GM21723 (cell line): ENCODE measurements at regions not wholly inside any gene's neighbourhood (a gene's known extent, or its start where the extent isn't known, plus 50 kb on each side); places are given as distances from the start of the nearest gene placed in this dataset.

Experiments used
- ATAC-seq: cut with Tn5 transposase; IDR thresholded peaks from one replicate; pipeline ENCODE4 v1.9.1; 2021; ENCODE audit warnings: mild to moderate bottlenecking, moderate library complexity; ENCODE audit not compliant: unreplicated experiment

DNA sequence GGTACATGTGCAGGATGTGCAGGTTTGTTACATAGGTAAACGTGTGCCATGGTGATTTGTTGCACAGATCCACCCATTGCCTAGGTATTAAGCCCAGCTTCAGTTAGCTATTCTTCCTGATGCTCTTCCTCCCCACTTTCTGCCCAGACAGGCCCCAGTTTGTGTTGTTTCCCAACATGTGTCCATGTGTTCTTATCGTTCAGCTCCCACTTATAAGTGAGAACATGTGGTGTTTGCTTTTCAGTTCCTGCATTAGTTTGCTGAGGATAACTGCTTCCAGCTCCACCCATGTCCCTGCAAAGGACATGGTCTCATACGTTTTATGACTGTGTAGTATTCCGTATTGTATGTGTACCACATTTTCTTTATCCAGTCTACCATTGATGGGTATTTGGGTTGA is 251.7 kb upstream of the NOVA1 start:
- ATAC-seq: no peak

DNA sequence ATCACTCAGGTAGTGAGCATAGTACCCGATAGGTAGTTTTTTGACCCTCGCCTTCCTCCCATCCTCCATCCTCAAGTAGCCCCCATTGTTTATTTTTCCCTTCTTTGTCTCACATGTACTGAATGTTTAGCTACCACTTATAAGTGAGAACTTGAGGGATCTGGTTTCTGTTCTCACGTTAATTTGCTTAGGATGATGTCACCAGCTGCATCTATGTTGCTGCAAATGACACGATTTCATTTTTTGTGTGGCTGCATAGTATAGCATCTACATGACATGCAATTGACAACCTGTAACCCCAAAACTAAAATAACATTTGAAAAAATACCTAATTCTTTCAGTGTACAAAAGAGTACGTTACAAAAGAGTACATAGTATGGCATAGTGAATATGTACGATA is 254.0 kb upstream of the NOVA1 start:
- no peak for ATAC-seq

DNA sequence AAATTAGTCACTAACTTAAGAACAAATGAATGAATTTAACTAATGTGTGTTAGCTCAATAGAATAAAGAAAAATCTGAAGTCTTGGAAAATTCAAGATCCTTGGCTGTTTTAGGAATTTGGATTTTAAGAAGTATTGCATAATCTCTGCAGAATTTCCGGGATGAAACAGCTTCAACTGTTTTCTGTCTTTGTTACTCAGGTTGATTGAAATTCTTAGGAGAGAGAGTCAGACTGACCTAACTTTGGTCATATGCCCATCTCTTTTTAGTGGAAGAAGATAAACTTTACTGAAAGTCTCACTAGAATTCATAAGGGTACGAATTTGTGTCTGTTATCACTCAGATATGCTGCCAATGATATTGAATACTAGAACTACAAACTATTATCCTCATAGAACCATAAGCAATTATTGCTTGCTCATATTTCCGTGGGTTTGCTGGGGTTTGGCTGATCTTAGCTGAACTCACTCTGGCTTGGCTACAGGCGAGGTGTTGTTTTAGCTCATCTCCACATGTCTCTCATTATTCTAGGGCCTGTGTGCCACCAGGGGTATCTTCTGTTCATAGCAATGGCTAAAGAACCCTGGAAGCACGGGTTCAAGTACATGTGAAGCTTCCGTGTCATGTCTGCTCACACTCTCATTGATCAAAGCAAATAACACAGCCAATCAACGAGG is 257.4 kb upstream of the NOVA1 start:
- ATAC-seq: no peak

DNA sequence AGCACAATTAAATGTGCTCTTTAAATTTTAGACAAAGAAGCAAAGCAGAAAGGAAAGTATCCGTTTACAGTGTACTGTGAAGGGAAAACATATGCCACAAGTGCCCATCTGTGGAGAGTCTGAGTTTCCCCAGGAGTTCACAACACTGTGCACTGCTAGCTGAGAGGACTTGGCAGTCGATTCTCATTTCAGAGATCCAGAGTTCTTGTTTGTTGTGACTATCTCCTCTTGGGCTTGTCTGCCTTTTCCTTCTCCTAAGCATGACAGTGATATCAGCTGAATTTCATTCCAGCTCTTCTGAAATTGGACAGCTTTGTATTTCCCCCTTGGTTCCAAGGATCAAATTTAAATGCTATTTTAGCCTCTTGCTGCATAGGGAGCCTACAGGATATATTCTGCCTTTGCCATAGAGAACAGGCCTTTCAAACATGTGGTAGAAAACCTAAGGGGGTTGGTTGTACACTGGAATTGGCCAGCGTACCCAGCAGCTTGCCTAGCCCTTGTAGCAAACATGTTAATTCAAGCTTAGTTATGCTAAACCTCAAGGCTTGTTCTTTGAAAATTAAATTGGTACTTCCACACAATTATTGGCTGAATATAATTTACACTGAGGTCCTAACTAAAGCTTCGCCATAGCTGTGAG is 259.2 kb upstream of the NOVA1 start:
- no peak for ATAC-seq

DNA sequence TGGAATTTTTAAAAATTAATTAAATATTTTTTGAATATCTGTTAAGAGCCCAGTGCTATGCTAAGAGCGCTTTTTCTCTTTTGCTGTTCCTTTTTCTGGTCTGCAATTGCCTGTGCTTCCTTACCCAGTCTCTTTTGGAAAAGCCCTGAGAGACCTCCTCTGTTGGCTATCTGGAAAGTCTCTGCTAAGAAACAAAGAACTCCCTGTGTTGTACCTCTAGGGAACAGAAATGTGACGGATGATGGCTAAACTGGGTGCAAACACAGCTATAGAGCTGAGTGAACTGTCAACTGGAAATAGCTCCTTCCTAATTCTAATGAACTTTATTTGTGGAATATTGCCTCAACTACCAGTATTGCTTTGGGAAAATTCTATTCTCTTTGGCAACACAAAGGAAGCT is 261.6 kb upstream of the NOVA1 start:
- ATAC-seq: no peak

DNA sequence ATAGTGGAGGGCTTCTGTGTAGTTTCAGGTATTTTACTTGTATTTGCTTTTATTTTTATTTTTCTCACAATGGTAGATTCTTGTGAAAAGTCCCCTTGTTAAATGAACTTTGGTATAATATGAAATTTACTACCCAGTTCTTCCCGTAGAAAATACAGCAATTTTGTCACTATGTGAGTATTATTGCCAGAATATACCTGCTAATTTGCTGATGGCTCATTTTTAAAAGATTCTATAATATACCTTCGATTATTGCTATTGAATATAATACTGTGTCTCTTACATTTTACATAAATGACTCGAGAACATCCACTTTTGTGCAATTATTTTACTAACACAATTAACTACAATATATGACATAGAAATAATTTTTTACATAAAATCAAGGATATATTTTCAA is 262.3 kb upstream of the NOVA1 start:
- no peak for ATAC-seq

DNA sequence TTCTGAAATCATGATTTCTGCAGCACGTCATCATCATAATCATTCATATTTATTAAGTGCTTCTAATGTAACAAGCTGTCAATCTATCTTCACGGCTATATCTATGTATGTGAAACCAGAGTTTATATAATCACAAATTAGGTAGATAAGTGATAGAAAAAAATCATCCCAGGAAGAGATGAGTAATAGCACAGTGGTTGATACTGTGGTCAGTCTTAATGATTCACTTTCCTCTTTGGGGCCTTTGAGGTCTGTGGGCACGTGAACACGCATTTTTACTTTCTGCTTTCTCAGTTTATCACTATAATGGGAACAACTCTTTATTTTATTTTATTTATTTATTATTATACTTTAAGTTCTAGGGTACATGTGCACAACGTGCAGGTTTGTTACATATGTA is 265.9 kb upstream of the NOVA1 start:
- ATAC-seq: no peak

DNA sequence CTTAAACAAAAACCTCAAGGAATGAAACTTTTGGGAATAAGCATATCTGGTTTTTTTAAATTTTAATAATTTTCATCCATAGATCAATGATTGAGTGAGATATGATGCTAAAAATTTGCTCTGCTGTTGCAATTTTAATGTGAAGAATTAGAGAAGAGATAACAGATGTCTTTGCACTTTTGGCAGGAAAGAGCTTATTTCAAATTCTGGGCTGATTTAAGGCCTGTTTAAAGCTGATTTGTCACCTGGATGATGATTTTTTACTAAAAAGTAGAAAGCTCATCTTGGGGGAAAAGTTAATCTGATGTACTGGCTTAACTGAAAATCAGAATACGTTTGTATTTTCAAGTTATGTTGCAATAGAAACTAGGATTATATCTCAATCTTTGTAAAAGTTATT is 268.9 kb upstream of the NOVA1 start:
- no peak for ATAC-seq

DNA sequence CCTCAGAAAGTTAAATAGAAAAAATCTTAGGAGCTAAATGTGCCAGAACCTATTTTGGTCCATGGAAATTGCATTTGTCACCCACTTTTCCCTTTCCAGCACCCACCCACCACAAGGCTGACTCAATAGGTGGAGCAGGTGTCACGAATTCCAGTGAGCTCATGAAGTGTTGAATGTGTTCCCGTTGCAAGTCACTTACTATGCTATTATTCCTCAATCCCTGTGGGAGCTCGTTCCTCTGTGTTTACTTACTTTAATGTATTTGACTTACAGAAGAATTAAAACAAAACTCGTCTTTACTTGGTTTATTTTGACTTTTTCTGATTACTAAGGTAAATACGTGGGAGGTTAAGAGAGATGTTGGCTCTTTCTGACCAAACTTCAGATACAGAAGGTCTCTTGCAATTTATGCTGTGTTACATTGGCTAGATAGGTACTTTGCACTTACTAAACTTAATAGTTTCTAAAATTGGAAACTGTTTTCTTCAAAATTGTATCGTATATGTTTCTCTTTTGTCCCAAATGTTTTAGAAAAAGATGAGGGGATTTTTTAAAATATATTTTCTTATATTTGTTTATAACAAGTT is 269.4 kb upstream of the NOVA1 start:
- no peak for ATAC-seq

DNA sequence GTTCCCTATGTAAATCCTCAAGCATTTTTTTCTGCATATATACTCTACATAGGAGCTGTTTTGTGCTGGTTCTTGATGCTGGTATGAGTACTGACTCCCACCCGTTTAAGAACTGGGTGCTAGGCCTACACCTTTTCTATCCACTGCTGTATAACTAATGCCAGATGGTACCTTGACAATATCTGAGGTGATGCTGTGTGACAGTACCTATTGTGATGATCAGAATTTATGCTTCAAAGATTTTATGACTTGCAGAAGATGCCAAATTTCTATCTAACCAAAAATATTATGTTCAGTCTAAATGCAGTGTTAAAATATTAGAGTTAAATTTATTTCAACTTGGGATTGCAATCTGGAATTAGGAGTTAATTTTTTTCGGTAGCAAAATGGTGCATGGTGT is 272.3 kb upstream of the NOVA1 start:
- no peak for ATAC-seq

DNA sequence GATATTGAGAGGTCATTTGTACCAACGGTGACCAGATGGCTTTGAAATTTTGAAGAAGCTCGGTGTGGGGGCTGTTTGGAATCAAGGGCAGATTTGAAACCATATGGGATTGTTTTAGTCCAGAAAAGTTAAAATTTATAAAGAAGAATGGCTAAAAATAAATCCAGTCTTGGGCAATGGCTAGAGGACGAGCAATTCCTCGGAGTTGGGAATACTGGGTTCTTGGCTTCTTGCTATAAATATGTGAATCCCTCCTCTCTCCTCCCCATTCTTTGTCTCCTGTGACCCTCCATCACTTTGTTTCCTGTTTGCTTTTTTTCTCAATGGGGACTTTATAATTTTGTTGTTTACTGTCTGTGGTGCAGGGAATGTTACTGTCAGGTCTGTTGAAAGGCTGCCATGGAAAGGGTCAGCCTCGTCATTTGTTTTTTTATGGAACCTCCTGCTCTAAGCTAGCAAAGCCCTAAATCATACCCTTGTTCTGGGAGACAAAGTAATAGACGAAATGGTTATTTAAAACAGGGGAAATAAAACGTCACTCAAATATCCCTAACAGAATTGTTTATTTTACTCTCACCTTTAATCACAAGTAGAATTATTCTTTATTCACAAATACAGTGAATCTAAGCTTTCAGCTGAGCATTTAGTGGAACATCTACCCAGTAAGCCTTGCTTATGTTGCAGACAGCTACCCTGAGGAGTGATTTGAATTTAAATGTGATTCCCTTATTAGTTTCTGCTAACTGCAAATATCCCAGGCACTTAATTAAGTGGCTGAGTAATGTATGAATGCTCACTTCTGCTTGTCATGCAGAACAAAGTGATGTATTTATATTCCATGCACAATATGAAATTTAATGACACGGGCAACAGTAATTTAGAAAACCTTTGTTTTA is 273.1 kb upstream of the NOVA1 start:
- no peak for ATAC-seq

DNA sequence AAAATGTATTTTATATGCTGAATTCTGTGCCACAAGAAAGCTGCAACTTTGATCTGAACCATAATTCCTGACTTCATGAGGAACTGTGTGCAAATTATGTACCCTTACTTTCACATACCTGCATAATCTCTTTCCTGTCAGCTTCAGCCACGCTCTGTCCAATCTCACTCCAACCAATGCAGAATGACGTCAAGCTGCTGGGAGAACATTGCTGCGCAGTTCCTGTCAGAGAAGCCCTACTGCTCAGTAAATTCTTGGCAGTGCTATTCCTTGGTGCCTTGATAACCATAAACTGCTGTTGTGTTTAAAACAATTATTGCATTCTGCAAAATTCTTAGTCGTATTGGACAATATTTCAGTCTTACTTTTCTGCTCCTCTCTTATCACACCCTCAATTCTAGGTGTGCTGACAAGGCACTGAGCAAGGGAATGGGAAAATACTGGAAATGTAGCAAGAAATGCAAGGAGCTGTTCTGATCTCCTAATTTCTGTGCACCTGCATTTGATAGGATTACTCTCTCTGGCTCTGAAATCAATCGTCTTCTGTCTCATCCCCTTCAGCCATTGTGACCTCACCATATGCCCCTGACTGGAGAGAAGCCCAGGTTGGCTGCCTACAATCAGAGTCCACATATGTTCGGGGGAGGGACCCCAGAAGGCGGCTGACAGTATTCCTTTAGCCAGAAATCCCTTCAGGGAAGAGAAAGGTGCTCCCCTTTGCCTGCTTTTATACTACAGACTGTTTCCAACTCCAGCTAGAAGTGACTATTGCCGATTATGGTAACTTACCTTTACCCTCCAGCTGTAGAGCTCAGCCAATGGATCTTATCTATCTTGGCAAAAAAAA is 274.9 kb upstream of the NOVA1 start:
- no peak for ATAC-seq

DNA sequence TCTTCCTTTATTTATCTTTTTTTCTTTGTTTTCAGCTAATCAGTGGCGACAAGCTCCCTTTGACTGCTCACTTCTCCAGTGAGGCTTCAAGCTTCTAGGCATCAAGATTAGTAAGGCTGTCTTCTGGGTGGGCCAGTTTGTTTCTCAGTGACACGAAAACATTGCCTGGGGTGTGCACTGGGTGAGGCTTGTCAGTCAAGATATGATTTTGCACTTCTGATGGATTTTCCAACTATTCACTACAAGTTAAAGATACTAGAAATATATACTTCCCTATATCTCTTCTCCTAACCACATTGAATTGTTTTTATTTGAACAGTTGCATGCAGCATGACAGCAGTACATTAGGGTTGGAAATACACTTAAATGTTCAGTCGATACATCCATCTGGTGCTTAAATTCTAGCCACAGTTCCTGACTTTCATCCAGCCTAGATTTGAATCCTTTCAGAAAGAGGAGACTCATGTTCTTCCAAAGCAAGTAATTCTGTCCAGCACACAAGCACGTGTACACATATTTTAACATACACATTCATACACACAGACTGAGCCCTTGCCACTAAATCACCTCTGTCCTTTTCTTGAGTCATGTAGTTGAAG is 275.6 kb upstream of the NOVA1 start:
- no peak for ATAC-seq

DNA sequence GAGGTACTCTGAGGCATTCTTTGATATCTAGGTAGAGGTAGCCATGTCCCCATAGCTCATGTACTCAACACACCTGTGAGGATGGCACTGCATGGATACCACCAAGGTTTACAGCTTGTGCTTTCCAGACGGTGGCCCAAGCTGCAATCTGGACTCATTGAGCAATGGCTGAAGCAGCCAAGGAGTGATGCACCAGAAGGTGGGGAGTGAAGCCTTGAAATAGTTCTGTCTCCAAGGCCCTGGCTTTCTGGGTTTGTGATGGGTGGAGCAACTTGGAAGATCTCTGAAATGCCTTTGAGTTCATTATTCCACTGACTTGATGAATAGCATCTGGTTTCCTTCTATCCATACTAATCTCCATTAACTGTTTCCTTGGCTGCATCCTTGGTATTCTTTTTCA is 290.0 kb upstream of the NOVA1 start:
- ATAC-seq: no peak

DNA sequence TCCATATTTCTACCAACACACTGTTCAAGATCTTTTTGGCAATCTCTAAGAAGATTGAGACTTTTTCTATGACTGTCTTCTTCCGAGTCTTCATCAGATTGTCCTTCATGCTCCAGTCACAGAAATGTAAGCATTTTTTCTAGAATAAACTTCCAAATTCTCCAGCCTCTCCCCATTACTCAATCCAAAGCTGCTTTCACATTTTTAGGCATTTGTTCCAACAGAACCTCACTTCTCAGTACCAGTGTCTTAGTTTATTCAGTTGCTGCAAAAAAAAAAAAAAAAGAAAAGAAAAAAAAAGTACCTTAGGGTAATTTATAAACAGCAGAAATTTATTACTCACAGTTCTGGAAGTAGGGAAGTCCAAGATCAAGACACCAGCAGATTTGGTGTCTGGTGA is 290.8 kb upstream of the NOVA1 start:
- ATAC-seq: no peak

DNA sequence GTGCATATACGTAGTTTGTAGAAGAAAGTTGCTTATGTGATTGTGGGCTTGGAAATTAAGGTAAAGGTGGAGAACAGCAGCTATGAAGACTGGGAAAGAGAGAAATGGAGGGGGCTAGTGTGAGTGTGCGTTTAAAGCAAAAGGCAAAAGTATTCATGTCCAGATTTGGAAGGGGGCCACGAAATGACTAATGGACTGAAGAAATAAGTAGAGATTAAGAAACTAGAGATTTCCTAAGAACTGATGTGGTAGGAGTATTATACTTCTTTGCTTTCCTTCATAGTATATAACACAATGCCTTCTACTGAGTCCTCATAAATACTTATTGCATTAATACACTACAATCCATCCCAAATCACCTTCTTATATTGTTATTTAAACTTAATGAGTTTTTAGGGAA is 298.6 kb upstream of the NOVA1 start:
- no peak for ATAC-seq

DNA sequence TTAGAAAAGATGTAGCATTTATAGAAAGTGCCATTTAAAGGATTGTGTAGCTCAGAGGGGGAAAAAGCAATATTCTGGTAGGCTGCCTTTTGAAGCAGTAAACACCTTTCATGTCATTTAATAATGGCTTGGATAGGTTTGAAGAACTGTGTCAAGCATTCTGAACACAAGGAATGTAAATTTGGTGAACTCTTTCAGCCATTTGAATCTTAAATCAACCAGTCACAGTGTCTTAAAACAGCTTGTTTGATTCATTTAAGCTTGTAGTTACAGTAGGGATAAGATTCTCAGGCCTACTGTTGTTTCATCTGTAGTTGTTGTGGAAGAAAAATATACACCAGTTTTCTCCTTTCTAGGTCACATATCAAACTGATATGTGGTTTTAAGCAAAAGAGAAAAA is 299.4 kb upstream of the NOVA1 start:
- no peak for ATAC-seq

DNA sequence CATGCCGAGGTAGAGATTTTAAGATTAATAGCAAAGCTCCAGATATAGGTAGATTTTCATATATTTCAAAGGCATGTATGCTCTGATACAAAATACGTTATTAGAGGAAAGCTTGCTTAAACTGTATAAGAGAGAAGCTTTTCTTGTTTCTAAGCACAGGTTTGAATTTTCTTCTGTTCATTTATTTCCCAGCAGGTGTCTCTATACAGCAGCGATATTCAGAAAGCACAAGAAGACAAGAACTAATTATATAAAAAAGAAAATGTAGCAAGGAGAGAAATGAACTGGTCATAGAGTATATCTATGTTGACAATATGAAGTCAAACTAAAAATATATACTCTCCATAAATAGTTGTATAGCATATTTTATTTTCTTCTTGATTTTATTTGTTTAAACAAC is 307.4 kb upstream of the NOVA1 start:
- ATAC-seq: no peak

DNA sequence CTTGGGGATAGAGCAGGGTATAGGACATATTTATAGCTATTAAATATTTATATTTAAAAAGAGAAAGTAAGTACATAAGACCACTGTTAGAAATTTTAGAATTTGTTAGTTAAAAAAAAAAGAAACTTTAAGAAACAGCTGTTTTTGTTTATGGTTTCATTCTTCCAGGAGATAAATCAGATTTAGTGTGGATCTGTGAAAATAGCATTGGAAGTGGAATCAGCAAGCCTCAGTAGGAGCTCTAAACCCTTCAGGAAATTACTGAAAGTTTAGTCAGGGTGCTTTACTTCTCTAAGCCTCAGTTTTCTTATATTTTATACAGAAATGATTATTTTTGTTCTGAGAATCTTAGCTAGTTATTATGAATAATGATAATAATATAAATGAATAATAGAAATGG is 316.0 kb upstream of the NOVA1 start:
- no peak for ATAC-seq

DNA sequence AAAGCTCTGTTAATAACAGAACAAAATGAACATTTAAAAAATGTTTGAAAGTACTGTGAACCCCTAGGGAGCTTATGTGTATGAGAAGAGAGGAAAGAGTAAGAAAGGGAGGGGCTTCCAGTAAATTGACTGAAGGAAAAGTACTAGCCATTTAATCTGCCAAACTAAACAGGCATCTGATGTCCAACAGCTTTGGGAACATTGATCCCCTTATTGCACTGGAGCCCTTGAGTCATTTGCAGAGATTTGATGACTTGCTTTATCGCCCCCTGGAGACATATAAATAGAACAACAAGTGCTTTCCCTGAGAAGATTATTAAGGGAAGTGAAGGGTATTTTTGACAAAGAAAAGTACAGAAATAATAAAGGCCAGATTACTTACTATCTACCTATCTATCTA is 319.3 kb upstream of the NOVA1 start:
- no peak for ATAC-seq
